K562 (cell line): ENCODE measurements at regions not wholly inside any gene's neighbourhood (a gene's known extent, or its start where the extent isn't known, plus 50 kb on each side); places are given as distances from the start of the nearest gene placed in this dataset.

Experiments used
- ATAC-seq: fragments of 200-7000 bp; cut with Tn5 transposase; 3 replicates; pipeline ENCODE4 v1.9.1; 2020; ENCODE audit warnings: moderate library complexity
- BruUV-seq: library from RNA; stranded (reverse); fragments of 400-500 nt; replicated peaks from 2 replicates; lab custom pipeline; 2021; lab: Mats Ljungman, UMichigan
- CTCF ChIA-PET: fragments of 300-600 bp; formaldehyde crosslinking; extraction: SDS; loops from one replicate; lab custom pipeline; 2021; ENCODE audit warnings: low intra/inter-chr PET ratio; lab: Yijun Ruan, JAX
- POLR2A ChIA-PET: fragments of 300-600, 350-650 bp; sonication (Branson Sonifier 250); formaldehyde crosslinking; extraction: SDS; loops from one replicate; lab custom pipeline; 2021; ENCODE audit warnings: antibody characterized with exemption, inconsistent platforms; lab: Yijun Ruan, JAX
- DNase-seq, 4 experiments: peaks; one replicate each; pipeline versions ENCODE4 v3.0.0 to v3.0.0-alpha.2; 2011 to 2018; ENCODE audit warnings: low spot score in 3 of 4, mixed read lengths in 3 of 4; ENCODE audit errors: extremely low read depth in 1 of 4
- FAIRE-seq: peaks from 2 replicates; lab custom pipeline; 2011; peaks lifted over from hg19 to GRCh38; lab: Jason Lieb, UNC
- H2AFZ ChIP-seq: 2 replicates; pipeline ENCODE4 v1.6.0; 2011; ENCODE audit warnings: low read depth, low read length, control low read depth, inconsistent platforms
- H3K27ac ChIP-seq: fragments of 200-600 bp; 3 replicates; pipeline ENCODE4 v1.8.0; 2011; ENCODE audit warnings: low read depth, mild to moderate bottlenecking, control low read depth, inconsistent platforms, low read length, moderate library complexity, mixed read lengths; ENCODE audit errors: extremely low read depth
- H3K27me3 ChIP-seq, 2 experiments: fragments of 300-600 bp in 1 of 2; 2 replicates in 1 of 2; 3 replicates in 1 of 2; pipeline versions ENCODE4 v1.6.0 to v1.8.0; 2011; ENCODE audit warnings: inconsistent platforms in 2 of 2, low read length in 2 of 2, mild to moderate bottlenecking in 1 of 2, mixed read lengths in 1 of 2, moderate library complexity in 1 of 2; ENCODE audit not compliant: control insufficient read depth in 2 of 2, insufficient read depth in 2 of 2
- H3K36me3 ChIP-seq: fragments of 300-600 bp; 3 replicates; pipeline ENCODE4 v1.8.0; 2011; ENCODE audit warnings: mild to moderate bottlenecking, low read length, inconsistent platforms; ENCODE audit not compliant: control insufficient read depth, insufficient read depth
- H3K4me1 ChIP-seq, 2 experiments: fragments of 200-600 bp in 1 of 2; replicated peaks in 1 of 2; 2 replicates in 1 of 2; 3 replicates in 1 of 2; pipeline versions ENCODE4 v1.5.1 to v1.8.0; 2011; ENCODE audit warnings: inconsistent platforms in 2 of 2, low read length in 2 of 2, mild to moderate bottlenecking in 1 of 2, mixed read lengths in 1 of 2, moderate library complexity in 1 of 2; ENCODE audit not compliant: control insufficient read depth in 2 of 2, insufficient read depth in 2 of 2
- H3K4me2 ChIP-seq: 2 replicates; pipeline ENCODE4 v1.6.1; 2011; ENCODE audit warnings: low read length, control low read depth, inconsistent platforms, mixed read lengths; ENCODE audit not compliant: insufficient read depth
- H3K4me3 ChIP-seq: fragments of 200-600 bp; sonication (generic), shearing (Covaris generic); 2 replicates; pipeline ENCODE4 v1.5.1; 2016; ENCODE audit warnings: control low read depth, inconsistent platforms
- H3K79me2 ChIP-seq: fragments of 200-600 bp; 3 replicates; pipeline ENCODE4 v1.8.0; 2011; ENCODE audit warnings: low read length, inconsistent platforms; ENCODE audit not compliant: control insufficient read depth, insufficient read depth
- H3K9ac ChIP-seq, 2 experiments: 2 replicates each; pipeline versions ENCODE4 v1.6.0 to v1.6.1; 2011; ENCODE audit warnings: low read depth in 2 of 2, low read length in 2 of 2, control low read depth in 1 of 2, inconsistent platforms in 1 of 2, mild to moderate bottlenecking in 1 of 2, mixed read lengths in 1 of 2; ENCODE audit not compliant: insufficient read depth in 1 of 2
- H3K9me1 ChIP-seq: one replicate; pipeline ENCODE4 v1.6.0; 2011; ENCODE audit warnings: inconsistent platforms, mild to moderate bottlenecking, low read length, moderate library complexity; ENCODE audit not compliant: control insufficient read depth, insufficient read depth
- H3K9me3 ChIP-seq: replicated peaks from 2 replicates; pipeline ENCODE4 v1.5.1; 2011; ENCODE audit warnings: low read depth, low read length, inconsistent platforms; ENCODE audit not compliant: control insufficient read depth, insufficient read depth
- H4K20me1 ChIP-seq: replicated peaks from 2 replicates; pipeline ENCODE4 v1.6.1; 2011; ENCODE audit warnings: low read length, inconsistent platforms, mixed read lengths; ENCODE audit not compliant: control insufficient read depth, insufficient read depth
- EP400 ChIP-seq: fragments of 450-650 bp; IDR thresholded peaks from 2 replicates; pipeline ENCODE4 v1.6.1; 2017; ENCODE audit warnings: antibody characterized with exemption, mild to moderate bottlenecking, moderate library complexity
- ERF ChIP-seq: fragments of 450-650 bp; formaldehyde crosslinking; IDR thresholded peaks from 2 replicates; pipeline ENCODE4 v1.4.0; 2020; ENCODE audit warnings: mild to moderate bottlenecking, mixed read lengths
- HDAC6 ChIP-seq: IDR thresholded peaks from 2 replicates; pipeline ENCODE4 v1.6.1; 2012; ENCODE audit warnings: low read depth, mild to moderate bottlenecking, control low read depth, inconsistent platforms, low read length, moderate library complexity
- ZNF764 ChIP-seq: fragments of 250-450 bp; sonication (Bioruptor Pico); IDR thresholded peaks from 2 replicates; pipeline ENCODE4 v1.4.0; 2020; ENCODE audit warnings: low read depth, mild to moderate bottlenecking, moderate library complexity
- ZNF785 ChIP-seq: fragments of 250-450 bp; sonication (Bioruptor Pico); IDR thresholded peaks from 2 replicates; pipeline ENCODE4 v1.4.0; 2020; ENCODE audit warnings: mild to moderate bottlenecking
- ZNF830 ChIP-seq: fragments of 250-450 bp; sonication (Bioruptor Pico); IDR thresholded peaks from 2 replicates; pipeline ENCODE4 v1.5.0; 2021; ENCODE audit warnings: mild to moderate bottlenecking
- WGBS: fragments of 100-300 bp; shearing (Covaris generic); methylation state at CpG from one replicate; pipeline ENCODE4 v1.1.6; 2016; ENCODE audit warnings: low coverage, mixed read lengths; ENCODE audit not compliant: insufficient coverage; ENCODE audit errors: missing lambda C conversion rate; 5-methylcytosine and 5-hydroxymethylcytosine counted together
- in situ Hi-C: fragments of 300-500 bp; cut with MboI; formaldehyde crosslinking; loops from 4 replicates; pipeline ENCODE4 v1.15.0; 2018; ENCODE audit warnings: inconsistent platforms, mixed read lengths
- intact Hi-C: fragments of 100-400 bp; cut with micrococcal nuclease; formaldehyde crosslinking; loops from 2 replicates; pipeline ENCODE4 v1.14.2; 2022
- TF ChIP-seq, protein P1 (sequence below): fragments of 450-650 bp; formaldehyde crosslinking; IDR thresholded peaks from 2 replicates; pipeline ENCODE4 v1.4.0; 2022; ENCODE audit warnings: missing genetic modification characterization

DNA sequence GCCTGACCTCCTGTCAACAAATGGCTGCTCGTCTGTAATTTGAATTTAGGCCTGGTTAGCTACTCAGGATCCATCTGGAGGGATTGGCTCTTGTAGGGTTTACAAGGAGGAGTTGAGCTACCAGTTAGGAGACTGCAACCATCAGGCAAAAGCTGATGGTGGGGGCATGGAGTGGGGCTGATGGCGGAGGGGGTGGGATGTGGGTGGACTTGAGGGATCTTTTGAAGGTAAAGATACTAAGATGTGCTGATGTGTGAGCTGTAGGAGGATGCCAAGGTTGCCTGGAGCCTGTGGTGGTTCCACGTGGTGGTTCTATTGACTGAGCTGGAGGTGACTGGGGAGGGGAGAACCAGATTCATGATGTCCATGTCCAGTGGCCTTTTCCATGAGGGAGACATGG lies 240.7 kb downstream of the LPIN1 start:
- H3K4me1 ChIP-seq, result no peaks in the 10 kb centered on the region; a peak in 3 of 5 replicates
- no peaks in the 10 kb centered on the region for H3K9me1 ChIP-seq
- no peaks in the 10 kb centered on the region for H3K36me3 ChIP-seq
- H3K9ac ChIP-seq, result no peak overlapping the region
- in situ Hi-C loops, result no loop called here
- ATAC-seq (no peak), FAIRE-seq (no peak), DNase-seq (no peak)
- no peaks in the 10 kb centered on the region for H3K79me2 ChIP-seq
- H3K4me3 ChIP-seq, result no peak overlapping the region
- no peaks in the 10 kb centered on the region; a peak in 1 of 5 replicates for H3K27me3 ChIP-seq
- BruUV-seq, result no TSS peak
- H2AFZ ChIP-seq, result no peak overlapping the region
- ChIA-PET POLR2A (no interaction called here), CTCF (no interaction called here)
- H3K4me2 ChIP-seq, result no peak overlapping the region
- no peaks in the 10 kb centered on the region for H3K9me3 ChIP-seq
- WGBS, result 13% methylated on average over 3 of the region's 3 CpGs
- H4K20me1 ChIP-seq, result no peaks in the 10 kb centered on the region
- intact Hi-C loops, result no loop called here
- no peak overlapping the region for H3K27ac ChIP-seq
- TF ChIP-seq ZNF785 (CRISPR knock-in tag), result no peak
- TF ChIP-seq EP400, result no peak
- TF ChIP-seq HDAC6, result no peak
- no peak for TF ChIP-seq ZNF764 (CRISPR knock-in tag)
- TF ChIP-seq, protein P1, sequence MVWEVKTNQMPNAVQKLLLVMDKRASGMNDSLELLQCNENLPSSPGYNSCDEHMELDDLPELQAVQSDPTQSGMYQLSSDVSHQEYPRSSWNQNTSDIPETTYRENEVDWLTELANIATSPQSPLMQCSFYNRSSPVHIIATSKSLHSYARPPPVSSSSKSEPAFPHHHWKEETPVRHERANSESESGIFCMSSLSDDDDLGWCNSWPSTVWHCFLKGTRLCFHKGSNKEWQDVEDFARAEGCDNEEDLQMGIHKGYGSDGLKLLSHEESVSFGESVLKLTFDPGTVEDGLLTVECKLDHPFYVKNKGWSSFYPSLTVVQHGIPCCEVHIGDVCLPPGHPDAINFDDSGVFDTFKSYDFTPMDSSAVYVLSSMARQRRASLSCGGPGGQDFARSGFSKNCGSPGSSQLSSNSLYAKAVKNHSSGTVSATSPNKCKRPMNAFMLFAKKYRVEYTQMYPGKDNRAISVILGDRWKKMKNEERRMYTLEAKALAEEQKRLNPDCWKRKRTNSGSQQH (CRISPR knock-in tag), result no peak
- TF ChIP-seq ZNF830 (CRISPR knock-in tag), result no peak
- TF ChIP-seq ERF (CRISPR knock-in tag), result no peak
